KMS-11 (cell line): ENCODE measurements at regions not wholly inside any gene's neighbourhood (a gene's known extent, or its start where the extent isn't known, plus 50 kb on each side); places are given as distances from the start of the nearest gene placed in this dataset.

Experiments
- H2AFZ ChIP-seq: fragments of 200-600 bp; sonication (generic); 2 replicates; pipeline ENCODE4 v1.6.1; 2016; ENCODE audit warnings: antibody characterized with exemption, mixed run types, low read depth
- H3K27ac ChIP-seq: fragments of 200-600 bp; sonication (generic); 2 replicates; pipeline ENCODE4 v1.6.1; 2016; ENCODE audit warnings: mild to moderate bottlenecking, mixed run types
- H3K27me3 ChIP-seq: fragments of 200-600 bp; sonication (generic); 2 replicates; pipeline ENCODE4 v1.6.1; 2017; ENCODE audit warnings: mild to moderate bottlenecking, low read depth, mixed run types, moderate library complexity; ENCODE audit not compliant: insufficient read depth
- H3K36me3 ChIP-seq: fragments of 200-600 bp; sonication (generic); 2 replicates; pipeline ENCODE4 v1.6.1; 2017; ENCODE audit warnings: mild to moderate bottlenecking, mixed run types; ENCODE audit not compliant: insufficient read depth
- H3K4me1 ChIP-seq: fragments of 200-600 bp; sonication (generic); 2 replicates; pipeline ENCODE4 v1.6.1; 2016; ENCODE audit warnings: mild to moderate bottlenecking, low read depth, mixed run types; ENCODE audit not compliant: poor library complexity, severe bottlenecking
- H3K4me2 ChIP-seq: fragments of 200-600 bp; sonication (generic); 2 replicates; pipeline ENCODE4 v1.7.0; 2016; ENCODE audit warnings: mild to moderate bottlenecking, mixed run types
- H3K4me3 ChIP-seq: fragments of 200-600 bp; sonication (generic); IDR thresholded peaks from 2 replicates; pipeline ENCODE4 v1.6.1; 2017; ENCODE audit warnings: low read depth, low read length, mixed read lengths; ENCODE audit not compliant: insufficient read depth
- H3K79me2 ChIP-seq: fragments of 200-600 bp; sonication (generic); 2 replicates; pipeline ENCODE4 v1.6.1; 2016; ENCODE audit warnings: low read depth, mixed run types; ENCODE audit not compliant: insufficient read depth
- H3K9ac ChIP-seq: fragments of 200-600 bp; sonication (generic); 2 replicates; pipeline ENCODE4 v1.6.1; 2016; ENCODE audit warnings: mild to moderate bottlenecking, mixed run types
- H4K20me1 ChIP-seq: fragments of 200-600 bp; sonication (generic); 2 replicates; pipeline ENCODE4 v1.6.1; 2016; ENCODE audit warnings: mild to moderate bottlenecking, mixed run types; ENCODE audit not compliant: insufficient read depth
- TF ChIP-seq, protein P1 (sequence below): fragments of 200-600 bp; sonication (generic); conservative IDR thresholded peaks from 2 replicates; pipeline ENCODE4 v1.6.1; 2017; ENCODE audit warnings: low read depth, mild to moderate bottlenecking, antibody characterized with exemption, low read length, moderate library complexity, mixed read lengths

DNA sequence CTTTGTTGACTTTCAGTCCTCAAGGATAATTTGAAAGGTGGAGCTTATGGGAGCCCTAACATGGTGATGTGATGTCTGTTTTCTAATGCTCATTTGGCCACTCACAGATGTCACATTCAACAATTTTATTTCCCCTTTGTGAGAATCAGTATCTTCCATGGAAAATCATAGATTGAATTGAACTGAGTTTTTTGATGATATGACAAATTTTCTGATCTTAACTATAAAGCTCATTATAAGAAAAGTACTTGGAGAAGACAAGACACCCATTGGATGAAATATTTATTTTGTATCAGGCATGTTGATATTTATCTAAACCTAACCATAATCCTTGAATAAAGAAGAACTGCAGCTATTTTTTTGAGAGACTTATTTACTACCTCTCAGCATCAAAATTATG is 824.6 kb upstream of the GOT2 start:
- no peaks in the 10 kb centered on the region for H3K36me3 ChIP-seq
- no peak overlapping the region for H3K27ac ChIP-seq
- no peaks in the 10 kb centered on the region for H3K79me2 ChIP-seq
- H3K4me1 ChIP-seq, result no peaks in the 10 kb centered on the region
- TF ChIP-seq, protein P1, sequence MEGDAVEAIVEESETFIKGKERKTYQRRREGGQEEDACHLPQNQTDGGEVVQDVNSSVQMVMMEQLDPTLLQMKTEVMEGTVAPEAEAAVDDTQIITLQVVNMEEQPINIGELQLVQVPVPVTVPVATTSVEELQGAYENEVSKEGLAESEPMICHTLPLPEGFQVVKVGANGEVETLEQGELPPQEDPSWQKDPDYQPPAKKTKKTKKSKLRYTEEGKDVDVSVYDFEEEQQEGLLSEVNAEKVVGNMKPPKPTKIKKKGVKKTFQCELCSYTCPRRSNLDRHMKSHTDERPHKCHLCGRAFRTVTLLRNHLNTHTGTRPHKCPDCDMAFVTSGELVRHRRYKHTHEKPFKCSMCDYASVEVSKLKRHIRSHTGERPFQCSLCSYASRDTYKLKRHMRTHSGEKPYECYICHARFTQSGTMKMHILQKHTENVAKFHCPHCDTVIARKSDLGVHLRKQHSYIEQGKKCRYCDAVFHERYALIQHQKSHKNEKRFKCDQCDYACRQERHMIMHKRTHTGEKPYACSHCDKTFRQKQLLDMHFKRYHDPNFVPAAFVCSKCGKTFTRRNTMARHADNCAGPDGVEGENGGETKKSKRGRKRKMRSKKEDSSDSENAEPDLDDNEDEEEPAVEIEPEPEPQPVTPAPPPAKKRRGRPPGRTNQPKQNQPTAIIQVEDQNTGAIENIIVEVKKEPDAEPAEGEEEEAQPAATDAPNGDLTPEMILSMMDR, result no peak
- H4K20me1 ChIP-seq, result no peaks in the 10 kb centered on the region
- H3K4me2 ChIP-seq, result no peak overlapping the region
- no peak overlapping the region for H2AFZ ChIP-seq
- no peaks in the 10 kb centered on the region for H3K27me3 ChIP-seq
- H3K4me3 ChIP-seq, result no peak overlapping the region
- H3K9ac ChIP-seq, result no peak overlapping the region

DNA sequence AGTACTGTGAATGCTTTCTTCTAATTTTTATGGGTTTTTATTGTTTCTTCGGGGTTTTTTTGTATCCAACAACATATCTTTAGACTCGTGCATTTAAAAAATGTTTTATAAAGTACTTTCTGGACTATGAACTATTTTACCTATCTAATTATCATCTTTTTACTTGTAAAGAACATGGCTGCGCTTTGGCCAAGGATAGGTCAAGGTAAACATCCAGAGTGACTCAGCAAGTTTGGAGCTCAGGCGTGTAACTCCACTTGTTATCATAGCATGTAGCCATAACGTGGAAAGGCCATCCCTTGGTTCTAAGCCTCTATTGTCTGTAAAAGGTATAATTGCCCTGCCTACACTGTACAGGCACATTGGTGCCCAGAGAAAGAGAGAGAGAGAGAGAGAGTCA is 818.0 kb upstream of the GOT2 start:
- H3K27me3 ChIP-seq, result no peaks in the 10 kb centered on the region
- no peak overlapping the region for H2AFZ ChIP-seq
- no peaks in the 10 kb centered on the region for H3K79me2 ChIP-seq
- no peak overlapping the region for H3K27ac ChIP-seq
- H3K36me3 ChIP-seq, result no peaks in the 10 kb centered on the region
- no peak overlapping the region for H3K4me2 ChIP-seq
- H3K4me1 ChIP-seq, result no peaks in the 10 kb centered on the region
- no peak overlapping the region for H3K9ac ChIP-seq
- TF ChIP-seq, protein P1, result no peak
- no peaks in the 10 kb centered on the region for H4K20me1 ChIP-seq
- no peak overlapping the region for H3K4me3 ChIP-seq

DNA sequence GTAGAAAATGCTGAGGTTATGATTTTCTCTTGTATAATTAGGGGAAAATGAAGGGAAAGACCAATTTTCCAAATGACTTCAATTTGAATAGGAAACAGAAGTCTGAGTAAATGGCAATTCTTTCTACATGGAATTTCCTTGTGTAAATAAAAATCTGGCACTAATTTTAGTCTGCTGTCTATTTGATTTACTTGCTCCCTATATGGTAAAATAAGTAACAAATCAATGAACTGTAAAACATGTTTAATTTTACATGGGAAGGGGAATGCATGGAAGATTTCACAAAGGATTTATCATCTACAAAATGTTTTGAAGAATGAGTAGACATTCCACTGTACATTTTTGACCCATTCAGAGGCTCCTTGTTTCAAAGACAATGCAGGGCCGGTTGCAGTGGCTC is 811.6 kb upstream of the GOT2 start:
- Histone ChIP-seq H3K27ac (no peak overlapping the region), H3K4me1 (no peaks in the 10 kb centered on the region), H3K4me2 (no peak overlapping the region), H3K9ac (no peak overlapping the region), H2AFZ (no peak overlapping the region), H3K36me3 (no peaks in the 10 kb centered on the region), H3K27me3 (no peaks in the 10 kb centered on the region), H3K4me3 (no peak overlapping the region), H3K79me2 (no peaks in the 10 kb centered on the region), H4K20me1 (no peaks in the 10 kb centered on the region)
- TF ChIP-seq, protein P1, result no peak

DNA sequence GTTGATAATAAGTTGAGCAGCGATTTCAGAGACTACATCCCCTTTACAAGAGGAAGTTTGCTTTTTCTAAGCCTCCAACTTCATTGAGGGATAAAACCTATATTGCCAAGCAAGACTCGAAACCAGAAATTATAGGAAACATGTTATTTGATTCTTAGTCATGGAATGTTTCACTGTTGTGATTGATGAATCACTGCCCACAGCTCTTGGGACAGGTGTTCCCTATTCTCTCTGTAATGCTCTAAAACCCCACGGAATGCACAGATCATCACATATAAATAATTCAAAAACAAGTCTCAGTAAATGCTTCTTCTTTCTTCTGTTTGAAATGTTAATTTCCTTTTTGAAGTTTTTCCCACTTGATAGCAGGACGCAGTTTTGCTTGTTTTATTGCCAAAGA is 809.5 kb upstream of the GOT2 start:
- no peaks in the 10 kb centered on the region for H3K36me3 ChIP-seq

More for the DNA sequence above, 809.5 kb upstream of the GOT2 start:
- Histone ChIP-seq H4K20me1 (no peaks in the 10 kb centered on the region), H3K4me2 (no peak overlapping the region), H3K9ac (no peak overlapping the region), H3K27me3 (no peaks in the 10 kb centered on the region), H2AFZ (no peak overlapping the region), H3K4me3 (no peak overlapping the region), H3K27ac (no peak overlapping the region), H3K4me1 (no peaks in the 10 kb centered on the region), H3K79me2 (no peaks in the 10 kb centered on the region)
- TF ChIP-seq, protein P1, result no peak
